GM12878 (cell line): ENCODE measurements at regions not wholly inside any gene's neighbourhood (a gene's known extent, or its start where the extent isn't known, plus 50 kb on each side); places are given as distances from the start of the nearest gene placed in this dataset.

Source experiments
- ATAC-seq: fragments of 200-7000 bp; cut with Tn5 transposase; 3 replicates; pipeline ENCODE4 v1.9.1; 2020; ENCODE audit warnings: mild to moderate bottlenecking, moderate library complexity
- BruUV-seq: library from RNA; stranded (reverse); fragments of 400-500 nt; replicated peaks from 2 replicates; lab custom pipeline; 2021; lab: Mats Ljungman, UMichigan
- CTCF ChIA-PET: fragments of 300-600 bp; sonication (Branson Sonifier 250); formaldehyde crosslinking; extraction: SDS; loops from one replicate; lab custom pipeline; 2021; ENCODE audit warnings: inconsistent platforms; lab: Yijun Ruan, JAX
- POLR2A ChIA-PET: fragments of 350-600 bp; formaldehyde crosslinking; extraction: SDS; loops from one replicate; lab custom pipeline; 2021; ENCODE audit warnings: inconsistent platforms; lab: Charles Lee
- RAD21 ChIA-PET: fragments of 300-600 bp; sonication (Branson Sonifier 250); formaldehyde crosslinking; loops from one replicate; lab custom pipeline; 2023; ENCODE audit warnings: antibody characterized with exemption; ENCODE audit not compliant: unreplicated experiment; lab: Charles Lee
- SMC1A ChIA-PET: fragments of 300-600 bp; sonication (Branson Sonifier 250); formaldehyde crosslinking; loops from one replicate; lab custom pipeline; 2023; ENCODE audit not compliant: unreplicated experiment, uncharacterized antibody; lab: Charles Lee
- DNase-seq: peaks from one replicate; pipeline ENCODE4 v3.0.0-alpha.2; 2011; ENCODE audit warnings: low read depth, low spot score
- FAIRE-seq: peaks from 3 replicates; lab custom pipeline; 2011; peaks lifted over from hg19 to GRCh38; lab: Jason Lieb, UNC
- H2AFZ ChIP-seq: 2 replicates; pipeline ENCODE4 v1.6.0; 2011; ENCODE audit warnings: low read depth, low read length, control low read depth; ENCODE audit not compliant: control insufficient read depth
- H3K27ac ChIP-seq: 2 replicates; pipeline ENCODE4 v1.5.1; 2011; ENCODE audit warnings: control low read depth; ENCODE audit not compliant: control insufficient read depth, insufficient read depth
- H3K27me3 ChIP-seq, 2 experiments: replicated peaks in 1 of 2; 2 replicates each; pipeline versions ENCODE4 v1.6.0 to v1.6.1; 2011; ENCODE audit warnings: low read length in 1 of 2; ENCODE audit not compliant: control insufficient read depth in 2 of 2, insufficient read depth in 2 of 2
- H3K36me3 ChIP-seq, 2 experiments: 2 replicates each; pipeline ENCODE4 v1.5.1; 2011; ENCODE audit warnings: low read length in 1 of 2; ENCODE audit not compliant: control insufficient read depth in 2 of 2, insufficient read depth in 2 of 2
- H3K4me1 ChIP-seq: 2 replicates; pipeline ENCODE4 v1.6.1; 2011; ENCODE audit warnings: mild to moderate bottlenecking, low read length, moderate library complexity, mixed read lengths; ENCODE audit not compliant: control insufficient read depth, insufficient read depth
- H3K4me2 ChIP-seq: 2 replicates; pipeline ENCODE4 v1.6.0; 2011; ENCODE audit warnings: control low read depth; ENCODE audit not compliant: control insufficient read depth, insufficient read depth
- H3K4me3 ChIP-seq: fragments of 200-600 bp; sonication (generic); 2 replicates; pipeline ENCODE4 v1.5.1; 2016
- H3K79me2 ChIP-seq: 2 replicates; pipeline ENCODE4 v1.6.0; 2011; ENCODE audit warnings: low read length; ENCODE audit not compliant: control insufficient read depth, insufficient read depth
- H3K9ac ChIP-seq: 2 replicates; pipeline ENCODE4 v1.8.0; 2011; ENCODE audit warnings: low read length, control low read depth, mixed read lengths; ENCODE audit not compliant: control insufficient read depth, insufficient read depth
- H3K9me3 ChIP-seq: replicated peaks from 3 replicates; pipeline ENCODE4 v1.5.1; 2011; ENCODE audit warnings: mild to moderate bottlenecking, low read length; ENCODE audit not compliant: control insufficient read depth, insufficient read depth
- H4K20me1 ChIP-seq: 2 replicates; pipeline ENCODE4 v1.6.0; 2011; ENCODE audit not compliant: control insufficient read depth, insufficient read depth
- BHLHE40 ChIP-seq, 2 experiments: fragments of 450-650 bp in 1 of 2; IDR thresholded peaks; 2 replicates each; pipeline ENCODE4 v1.6.1; 2011 to 2017; ENCODE audit warnings: low read depth in 2 of 2, borderline replicate concordance in 1 of 2, improper control_type of control experiment in 1 of 2, low read length in 1 of 2, mild to moderate bottlenecking in 1 of 2
- CBFB ChIP-seq: IDR thresholded peaks from 2 replicates; pipeline ENCODE4 v1.6.1; 2016; ENCODE audit warnings: antibody characterized with exemption, low read depth
- EZH2 ChIP-seq: IDR thresholded peaks from 2 replicates; pipeline ENCODE4 v1.6.1; 2012; ENCODE audit warnings: low read depth, mild to moderate bottlenecking, control low read depth, inconsistent platforms, low read length, borderline replicate concordance; ENCODE audit not compliant: control insufficient read depth
- RUNX3 ChIP-seq: IDR thresholded peaks from 2 replicates; pipeline ENCODE4 v1.6.1; 2012; ENCODE audit warnings: low read length, inconsistent platforms
- TARDBP ChIP-seq: IDR thresholded peaks from 2 replicates; pipeline ENCODE4 v1.6.1; 2016; ENCODE audit warnings: borderline replicate concordance
- YY1 ChIP-seq: IDR thresholded peaks from 2 replicates; pipeline ENCODE4 v1.6.1; 2011; ENCODE audit warnings: low read depth, mild to moderate bottlenecking, low read length
- ZNF207 ChIP-seq: fragments of 450-650 bp; IDR thresholded peaks from 2 replicates; pipeline ENCODE4 v1.6.1; 2014; ENCODE audit warnings: antibody characterized with exemption, mild to moderate bottlenecking, borderline replicate concordance
- WGBS: methylation state at CpG from one replicate; pipeline ENCODE4 v1.1.6; 2016; ENCODE audit warnings: low lambda C conversion rate; ENCODE audit not compliant: insufficient replicate concordance, insufficient coverage; ENCODE audit errors: missing lambda C conversion rate; 5-methylcytosine and 5-hydroxymethylcytosine counted together
- in situ Hi-C: fragments of 300-500 bp; cut with MboI; formaldehyde crosslinking; loops from 9 replicates; pipeline ENCODE4 v1.14.3; 2018; ENCODE audit warnings: mixed read lengths
- intact Hi-C: fragments of 100-400 bp; cut with micrococcal nuclease; formaldehyde crosslinking; loops from one replicate; pipeline ENCODE4 v1.14.2; 2022; ENCODE audit not compliant: unreplicated experiment
- TF ChIP-seq, protein P1 (sequence below): fragments of 450-650 bp; IDR thresholded peaks from 2 replicates; pipeline ENCODE4 v1.6.1; 2017; ENCODE audit warnings: borderline replicate concordance
- TF ChIP-seq, protein P2 (sequence below): fragments of 450-650 bp; IDR thresholded peaks from 2 replicates; pipeline ENCODE4 v1.6.1; 2017; ENCODE audit warnings: mild to moderate bottlenecking, low read depth, inconsistent platforms; ENCODE audit not compliant: poor library complexity, severe bottlenecking
- TF ChIP-seq, protein P3 (sequence below): fragments of 450-650 bp; conservative IDR thresholded peaks from 2 replicates; pipeline ENCODE4 v1.6.1; 2017; ENCODE audit warnings: mild to moderate bottlenecking, moderate library complexity
- TF ChIP-seq, protein P4 (sequence below): fragments of 450-650 bp; IDR thresholded peaks from 2 replicates; pipeline ENCODE4 v1.6.1; 2017; ENCODE audit warnings: low read depth, mild to moderate bottlenecking, moderate library complexity
- TF ChIP-seq, protein P5 (sequence below): IDR thresholded peaks from 2 replicates; pipeline ENCODE4 v1.6.1; 2012; ENCODE audit warnings: low read depth, low read length, improper control_type of control experiment

DNA sequence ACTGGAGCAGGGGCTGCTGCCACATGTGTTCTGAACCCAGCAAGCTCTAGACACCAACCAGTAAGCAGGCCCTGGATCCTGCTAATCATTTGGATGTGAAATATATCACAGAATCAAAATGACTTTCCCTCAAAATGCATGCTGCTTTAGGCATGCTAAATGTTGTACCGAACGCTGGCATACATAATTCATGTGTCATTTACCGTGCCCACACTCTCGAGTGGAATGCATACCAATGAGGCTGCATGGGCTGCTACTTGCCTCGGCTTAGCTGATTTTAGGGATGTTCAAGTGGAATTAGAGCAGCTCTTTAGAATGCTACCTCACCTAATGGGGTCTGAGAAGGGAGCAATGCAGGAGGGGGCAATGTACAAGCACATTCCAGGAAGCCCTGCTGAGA lies 509.6 kb upstream of the RAB6C start:
- FAIRE-seq = no peak
- no peak for TF ChIP-seq TARDBP
- TF ChIP-seq BHLHE40 (IDR thresholded peaks at IDR 0.05; ENCODE audit: borderline replicate concordance in 1 of 2, low read depth in 2 of 2, low read length in 1 of 2) = no peak
- TF ChIP-seq, protein P1, sequence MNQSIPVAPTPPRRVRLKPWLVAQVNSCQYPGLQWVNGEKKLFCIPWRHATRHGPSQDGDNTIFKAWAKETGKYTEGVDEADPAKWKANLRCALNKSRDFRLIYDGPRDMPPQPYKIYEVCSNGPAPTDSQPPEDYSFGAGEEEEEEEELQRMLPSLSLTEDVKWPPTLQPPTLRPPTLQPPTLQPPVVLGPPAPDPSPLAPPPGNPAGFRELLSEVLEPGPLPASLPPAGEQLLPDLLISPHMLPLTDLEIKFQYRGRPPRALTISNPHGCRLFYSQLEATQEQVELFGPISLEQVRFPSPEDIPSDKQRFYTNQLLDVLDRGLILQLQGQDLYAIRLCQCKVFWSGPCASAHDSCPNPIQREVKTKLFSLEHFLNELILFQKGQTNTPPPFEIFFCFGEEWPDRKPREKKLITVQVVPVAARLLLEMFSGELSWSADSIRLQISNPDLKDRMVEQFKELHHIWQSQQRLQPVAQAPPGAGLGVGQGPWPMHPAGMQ = no peak
- TF ChIP-seq, protein P2, sequence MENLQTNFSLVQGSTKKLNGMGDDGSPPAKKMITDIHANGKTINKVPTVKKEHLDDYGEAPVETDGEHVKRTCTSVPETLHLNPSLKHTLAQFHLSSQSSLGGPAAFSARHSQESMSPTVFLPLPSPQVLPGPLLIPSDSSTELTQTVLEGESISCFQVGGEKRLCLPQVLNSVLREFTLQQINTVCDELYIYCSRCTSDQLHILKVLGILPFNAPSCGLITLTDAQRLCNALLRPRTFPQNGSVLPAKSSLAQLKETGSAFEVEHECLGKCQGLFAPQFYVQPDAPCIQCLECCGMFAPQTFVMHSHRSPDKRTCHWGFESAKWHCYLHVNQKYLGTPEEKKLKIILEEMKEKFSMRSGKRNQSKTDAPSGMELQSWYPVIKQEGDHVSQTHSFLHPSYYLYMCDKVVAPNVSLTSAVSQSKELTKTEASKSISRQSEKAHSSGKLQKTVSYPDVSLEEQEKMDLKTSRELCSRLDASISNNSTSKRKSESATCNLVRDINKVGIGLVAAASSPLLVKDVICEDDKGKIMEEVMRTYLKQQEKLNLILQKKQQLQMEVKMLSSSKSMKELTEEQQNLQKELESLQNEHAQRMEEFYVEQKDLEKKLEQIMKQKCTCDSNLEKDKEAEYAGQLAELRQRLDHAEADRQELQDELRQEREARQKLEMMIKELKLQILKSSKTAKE = no peak
- no peak for TF ChIP-seq CBFB
- TF ChIP-seq YY1 = no peak
- TF ChIP-seq, protein P3, sequence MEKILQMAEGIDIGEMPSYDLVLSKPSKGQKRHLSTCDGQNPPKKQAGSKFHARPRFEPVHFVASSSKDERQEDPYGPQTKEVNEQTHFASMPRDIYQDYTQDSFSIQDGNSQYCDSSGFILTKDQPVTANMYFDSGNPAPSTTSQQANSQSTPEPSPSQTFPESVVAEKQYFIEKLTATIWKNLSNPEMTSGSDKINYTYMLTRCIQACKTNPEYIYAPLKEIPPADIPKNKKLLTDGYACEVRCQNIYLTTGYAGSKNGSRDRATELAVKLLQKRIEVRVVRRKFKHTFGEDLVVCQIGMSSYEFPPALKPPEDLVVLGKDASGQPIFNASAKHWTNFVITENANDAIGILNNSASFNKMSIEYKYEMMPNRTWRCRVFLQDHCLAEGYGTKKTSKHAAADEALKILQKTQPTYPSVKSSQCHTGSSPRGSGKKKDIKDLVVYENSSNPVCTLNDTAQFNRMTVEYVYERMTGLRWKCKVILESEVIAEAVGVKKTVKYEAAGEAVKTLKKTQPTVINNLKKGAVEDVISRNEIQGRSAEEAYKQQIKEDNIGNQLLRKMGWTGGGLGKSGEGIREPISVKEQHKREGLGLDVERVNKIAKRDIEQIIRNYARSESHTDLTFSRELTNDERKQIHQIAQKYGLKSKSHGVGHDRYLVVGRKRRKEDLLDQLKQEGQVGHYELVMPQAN = no peak
- TF ChIP-seq, protein P4, sequence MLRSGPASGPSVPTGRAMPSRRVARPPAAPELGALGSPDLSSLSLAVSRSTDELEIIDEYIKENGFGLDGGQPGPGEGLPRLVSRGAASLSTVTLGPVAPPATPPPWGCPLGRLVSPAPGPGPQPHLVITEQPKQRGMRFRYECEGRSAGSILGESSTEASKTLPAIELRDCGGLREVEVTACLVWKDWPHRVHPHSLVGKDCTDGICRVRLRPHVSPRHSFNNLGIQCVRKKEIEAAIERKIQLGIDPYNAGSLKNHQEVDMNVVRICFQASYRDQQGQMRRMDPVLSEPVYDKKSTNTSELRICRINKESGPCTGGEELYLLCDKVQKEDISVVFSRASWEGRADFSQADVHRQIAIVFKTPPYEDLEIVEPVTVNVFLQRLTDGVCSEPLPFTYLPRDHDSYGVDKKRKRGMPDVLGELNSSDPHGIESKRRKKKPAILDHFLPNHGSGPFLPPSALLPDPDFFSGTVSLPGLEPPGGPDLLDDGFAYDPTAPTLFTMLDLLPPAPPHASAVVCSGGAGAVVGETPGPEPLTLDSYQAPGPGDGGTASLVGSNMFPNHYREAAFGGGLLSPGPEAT = no peak
- TF ChIP-seq EZH2 = no peak
- TF ChIP-seq, protein P5, sequence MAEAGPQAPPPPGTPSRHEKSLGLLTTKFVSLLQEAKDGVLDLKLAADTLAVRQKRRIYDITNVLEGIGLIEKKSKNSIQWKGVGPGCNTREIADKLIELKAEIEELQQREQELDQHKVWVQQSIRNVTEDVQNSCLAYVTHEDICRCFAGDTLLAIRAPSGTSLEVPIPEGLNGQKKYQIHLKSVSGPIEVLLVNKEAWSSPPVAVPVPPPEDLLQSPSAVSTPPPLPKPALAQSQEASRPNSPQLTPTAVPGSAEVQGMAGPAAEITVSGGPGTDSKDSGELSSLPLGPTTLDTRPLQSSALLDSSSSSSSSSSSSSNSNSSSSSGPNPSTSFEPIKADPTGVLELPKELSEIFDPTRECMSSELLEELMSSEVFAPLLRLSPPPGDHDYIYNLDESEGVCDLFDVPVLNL = no peak
- no peak for TF ChIP-seq ZNF207
- TF ChIP-seq RUNX3 = no peak
- H3K9ac ChIP-seq = no peak overlapping the region
- ChIA-PET CTCF (no interaction called here), RAD21 (no interaction called here), POLR2A (no interaction called here), SMC1A (no interaction called here)
- DNase-seq = no peak
- no peak for ATAC-seq
- H3K4me3 ChIP-seq = no peak overlapping the region
- BruUV-seq = no TSS peak
- in situ Hi-C loops = no loop called here
- no peaks in the 10 kb centered on the region for H3K27me3 ChIP-seq
- H4K20me1 ChIP-seq = no peaks in the 10 kb centered on the region
- H2AFZ ChIP-seq = no peak overlapping the region
- no peak overlapping the region for H3K27ac ChIP-seq
- intact Hi-C loops = no loop called here
- 50% methylated on average over 5 of the region's 5 CpGs for WGBS
- no peaks in the 10 kb centered on the region for H3K4me1 ChIP-seq
- no peak overlapping the region for H3K4me2 ChIP-seq
- no peaks in the 10 kb centered on the region; the same call in 2 of the 3 replicates for H3K9me3 ChIP-seq
- no peaks in the 10 kb centered on the region for H3K36me3 ChIP-seq
- H3K79me2 ChIP-seq = no peaks in the 10 kb centered on the region
